GM19397 (cell line): ENCODE measurements at regions not wholly inside any gene's neighbourhood (a gene's known extent, or its start where the extent isn't known, plus 50 kb on each side); places are given as distances from the start of the nearest gene placed in this dataset.
A peak's percentile ranks its signal among the peaks of the same experiment; 100 is the strongest.
"Not testable (repeated sequence)": the region's sequence is repeated elsewhere in the genome, so short reads cannot be mapped to it uniquely, and the experiment has no call there.

Experiments used
- ATAC-seq: cut with Tn5 transposase; IDR thresholded peaks from one replicate; pipeline ENCODE4 v1.9.1; 2021; ENCODE audit warnings: mild to moderate bottlenecking, moderate library complexity; ENCODE audit not compliant: unreplicated experiment

- no peak for ATAC-seq
Measured at GRCh38 chr6:140809694-140810101, 1323.0 kb upstream of the GJE1 start.

GRCh38 chr6:140806431-140806830, 1326.3 kb upstream of the GJE1 start:
- ATAC-seq, result no peak

- no peak for ATAC-seq
Measured at GRCh38 chr6:140794544-140794943, 1338.2 kb upstream of the GJE1 start.

GRCh38 chr6:140790109-140790508, 1342.6 kb upstream of the GJE1 start:
- no peak for ATAC-seq

GRCh38 chr6:140789466-140789865, 1343.3 kb upstream of the GJE1 start:
- ATAC-seq, result no peak

GRCh38 chr6:140785926-140786325, 1346.8 kb upstream of the GJE1 start:
- ATAC-seq, result no peak

- no peak for ATAC-seq
Measured at GRCh38 chr6:140784573-140784972, 1348.2 kb upstream of the GJE1 start.

- not testable (repeated sequence) for ATAC-seq
Measured at GRCh38 chr6:140783504-140783903, 1349.2 kb upstream of the GJE1 start.

- ATAC-seq, result no peak
Measured at GRCh38 chr6:140782941-140783340, 1349.8 kb upstream of the GJE1 start.

GRCh38 chr6:140779991-140780596, 1352.6 kb upstream of the GJE1 start:
- no peak for ATAC-seq

- ATAC-seq, result no peak
Measured at GRCh38 chr6:140779341-140779740, 1353.4 kb upstream of the GJE1 start.

- ATAC-seq, result no peak
Measured at GRCh38 chr6:140777780-140778179, 1354.9 kb upstream of the GJE1 start.

- ATAC-seq, result no peak
Measured at GRCh38 chr6:140775061-140775460, 1357.7 kb upstream of the GJE1 start.

- peak; percentile 95 for ATAC-seq
Measured at GRCh38 chr6:140774080-140774505, 1358.6 kb upstream of the GJE1 start.

- ATAC-seq, result no peak
Measured at GRCh38 chr6:140773276-140773675, 1359.4 kb upstream of the GJE1 start.

GRCh38 chr6:140772576-140772975, 1360.1 kb upstream of the GJE1 start:
- ATAC-seq, result no peak

- no peak for ATAC-seq
Measured at GRCh38 chr6:140768133-140768532, 1364.6 kb upstream of the GJE1 start.

- ATAC-seq, result no peak
Measured at GRCh38 chr6:140766999-140767398, 1365.7 kb upstream of the GJE1 start.

- ATAC-seq, result no peak
Measured at GRCh38 chr6:140758169-140758877, 1374.4 kb upstream of the GJE1 start.

- no peak for ATAC-seq
Measured at GRCh38 chr6:140752234-140752633, 1377.8 kb upstream of the CITED2 start.

- ATAC-seq, result no peak
Measured at GRCh38 chr6:140747114-140747513, 1372.7 kb upstream of the CITED2 start.

GRCh38 chr6:140744659-140745320, 1370.3 kb upstream of the CITED2 start:
- ATAC-seq, result peak; percentile 70
